ENCODE measurements at regions not wholly inside any gene's neighbourhood (a gene's known extent, or its start where the extent isn't known, plus 50 kb on each side); places are given as distances from the start of the nearest gene placed in this dataset.
"Not testable (repeated sequence)": the region's sequence is repeated elsewhere in the genome, so short reads cannot be mapped to it uniquely, and the experiment has no call there.

DNA sequence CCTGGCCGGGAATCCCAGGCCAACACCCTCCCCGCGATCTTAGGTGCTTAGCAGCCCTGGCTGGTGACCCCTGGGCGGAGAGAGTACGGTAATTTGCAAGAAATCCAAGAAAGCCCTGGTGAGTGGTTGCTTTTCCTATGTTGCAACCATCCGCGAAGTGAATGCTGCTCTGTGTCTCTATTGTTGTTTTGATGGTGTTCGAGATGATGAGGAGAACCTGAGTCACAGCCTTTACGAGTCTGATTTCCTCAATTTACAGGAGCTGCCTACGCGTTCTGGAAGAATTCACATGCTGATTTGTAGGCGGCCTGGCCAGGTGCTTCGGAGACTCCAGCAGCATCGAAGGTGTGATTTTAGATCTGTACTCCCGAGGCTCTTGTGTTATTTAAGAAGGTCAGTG, 63.3 kb downstream of the TMEM235 start:
- DNase-seq (ENCODE audit: low spot score) = peak; percentile 79
- peak overlapping the region; percentile 52 for H3K27ac ChIP-seq
- CTCF ChIA-PET = no interaction called here
- POLR2A ChIA-PET (ENCODE audit: low non-redundant PET) = no interaction called here
- TF ChIP-seq, protein P1, sequence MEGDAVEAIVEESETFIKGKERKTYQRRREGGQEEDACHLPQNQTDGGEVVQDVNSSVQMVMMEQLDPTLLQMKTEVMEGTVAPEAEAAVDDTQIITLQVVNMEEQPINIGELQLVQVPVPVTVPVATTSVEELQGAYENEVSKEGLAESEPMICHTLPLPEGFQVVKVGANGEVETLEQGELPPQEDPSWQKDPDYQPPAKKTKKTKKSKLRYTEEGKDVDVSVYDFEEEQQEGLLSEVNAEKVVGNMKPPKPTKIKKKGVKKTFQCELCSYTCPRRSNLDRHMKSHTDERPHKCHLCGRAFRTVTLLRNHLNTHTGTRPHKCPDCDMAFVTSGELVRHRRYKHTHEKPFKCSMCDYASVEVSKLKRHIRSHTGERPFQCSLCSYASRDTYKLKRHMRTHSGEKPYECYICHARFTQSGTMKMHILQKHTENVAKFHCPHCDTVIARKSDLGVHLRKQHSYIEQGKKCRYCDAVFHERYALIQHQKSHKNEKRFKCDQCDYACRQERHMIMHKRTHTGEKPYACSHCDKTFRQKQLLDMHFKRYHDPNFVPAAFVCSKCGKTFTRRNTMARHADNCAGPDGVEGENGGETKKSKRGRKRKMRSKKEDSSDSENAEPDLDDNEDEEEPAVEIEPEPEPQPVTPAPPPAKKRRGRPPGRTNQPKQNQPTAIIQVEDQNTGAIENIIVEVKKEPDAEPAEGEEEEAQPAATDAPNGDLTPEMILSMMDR (conservative IDR thresholded peaks at IDR 0.05; ENCODE audit: low read depth) = no peak

DNA sequence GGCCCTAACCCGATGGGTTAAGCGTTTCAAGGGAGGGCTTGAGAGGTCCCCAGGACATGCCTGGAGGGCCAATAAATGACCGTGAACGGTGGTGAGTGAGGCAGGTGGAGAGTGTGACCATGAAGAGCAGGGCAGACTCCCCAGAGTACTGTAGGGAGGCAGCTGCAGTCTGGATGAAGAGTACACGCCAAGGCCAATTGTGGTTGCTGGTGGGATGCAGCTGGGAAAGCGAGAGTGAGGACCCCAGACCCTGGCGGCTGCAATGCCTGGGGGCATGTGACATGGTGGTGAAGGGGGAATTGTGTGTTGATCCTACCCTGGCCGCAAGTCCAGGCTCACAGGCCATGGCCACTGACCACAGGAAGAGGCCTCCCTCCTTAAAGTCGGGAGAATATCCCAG, 62.9 kb downstream of the TMEM235 start:
- CTCF ChIA-PET = no interaction called here
- no peak for DNase-seq (ENCODE audit: low spot score)
- POLR2A ChIA-PET (ENCODE audit: low non-redundant PET) = no interaction called here
- H3K27ac ChIP-seq = peak overlapping the region; percentile 52
- TF ChIP-seq, protein P1 (conservative IDR thresholded peaks at IDR 0.05; ENCODE audit: low read depth) = no peak

DNA sequence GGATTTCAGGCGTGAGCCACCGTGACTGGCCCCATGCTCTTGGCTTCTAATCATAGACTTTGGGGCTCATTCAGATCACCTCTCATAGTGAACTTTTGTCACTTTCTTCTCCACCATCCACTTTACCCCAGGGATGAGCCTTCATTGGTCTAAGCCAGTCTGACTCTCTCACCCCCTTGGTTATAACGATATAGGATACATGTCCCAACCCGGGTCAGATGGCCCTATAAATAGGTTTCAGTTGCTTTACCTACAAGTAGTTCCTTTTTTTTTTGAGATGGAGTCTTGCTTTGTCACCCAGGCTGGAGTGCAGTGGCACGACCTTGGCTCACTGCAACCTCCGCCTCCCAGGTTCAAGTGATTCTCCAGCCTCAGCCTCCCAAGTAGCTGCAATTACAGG, 61.7 kb downstream of the TMEM235 start:
- CTCF ChIA-PET = interaction anchor here (0.6 kb wide), 1 partner anchor 232 kb away, joined by 3 read pairs; no protein-coding TSS in a partner anchor
- DNase-seq (ENCODE audit: low spot score); H3K27ac ChIP-seq; POLR2A ChIA-PET (ENCODE audit: low non-redundant PET): not testable (repeated sequence)

DNA sequence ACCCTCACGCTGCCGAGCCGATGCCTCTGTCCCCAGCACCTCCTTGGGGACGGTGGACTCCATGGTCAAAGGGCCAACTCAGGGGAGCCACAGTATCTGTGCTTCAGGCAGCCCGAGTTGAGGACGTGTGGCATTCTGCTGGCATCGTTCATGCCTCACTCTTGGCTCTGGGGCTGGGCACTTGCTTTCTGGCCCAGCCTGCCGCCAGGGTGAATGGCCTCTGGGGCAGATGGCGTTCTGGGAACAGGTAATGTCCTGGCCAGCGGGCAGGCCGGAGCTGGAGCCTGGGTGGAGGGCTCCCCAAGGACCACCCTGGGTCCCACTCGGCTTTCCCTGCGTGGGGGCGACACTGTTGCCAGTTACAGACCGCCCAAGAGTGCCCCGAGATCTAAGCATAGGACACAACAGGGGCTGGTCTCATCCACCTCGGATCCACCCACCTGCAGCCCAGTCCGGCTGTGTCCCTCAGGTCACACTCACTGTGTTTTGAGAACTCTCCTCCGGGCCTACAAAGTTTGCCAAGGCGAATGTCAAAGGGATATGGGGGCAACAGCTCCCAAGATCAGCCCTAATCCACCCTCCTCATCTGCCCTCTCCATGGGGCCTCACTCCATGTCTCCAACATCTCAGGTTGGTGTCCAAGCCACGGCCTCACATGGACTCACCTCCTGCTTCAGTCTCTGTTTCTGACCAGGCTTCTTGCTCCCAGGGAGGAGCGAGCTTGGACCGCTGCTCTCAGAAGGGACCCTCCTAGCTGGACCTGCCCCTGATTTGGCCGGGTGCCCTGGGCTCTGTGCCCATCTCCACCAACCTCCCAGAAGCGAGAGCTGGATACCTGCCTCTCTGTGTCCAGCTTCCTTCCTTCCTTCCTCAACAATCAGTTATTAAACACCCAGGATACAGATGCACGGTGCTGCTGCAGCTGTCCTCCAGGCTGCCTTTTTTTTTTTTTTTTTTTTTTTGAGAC, 60.8 kb downstream of the TMEM235 start:
- H3K27ac ChIP-seq = no peak overlapping the region
- TF ChIP-seq, protein P1 (conservative IDR thresholded peaks at IDR 0.05; ENCODE audit: low read depth) = no peak
- no peak for DNase-seq (ENCODE audit: low spot score)
- ChIA-PET CTCF (interaction anchor here (0.6 kb wide), 2 partner anchors 22 to 231 kb away, joined by 3 to 5 read pairs; no protein-coding TSS in a partner anchor), POLR2A (ENCODE audit: low non-redundant PET) (interaction anchor here (0.6 kb wide), 1 partner anchor 41 kb away, joined by 4 read pairs; no protein-coding TSS in a partner anchor)

DNA sequence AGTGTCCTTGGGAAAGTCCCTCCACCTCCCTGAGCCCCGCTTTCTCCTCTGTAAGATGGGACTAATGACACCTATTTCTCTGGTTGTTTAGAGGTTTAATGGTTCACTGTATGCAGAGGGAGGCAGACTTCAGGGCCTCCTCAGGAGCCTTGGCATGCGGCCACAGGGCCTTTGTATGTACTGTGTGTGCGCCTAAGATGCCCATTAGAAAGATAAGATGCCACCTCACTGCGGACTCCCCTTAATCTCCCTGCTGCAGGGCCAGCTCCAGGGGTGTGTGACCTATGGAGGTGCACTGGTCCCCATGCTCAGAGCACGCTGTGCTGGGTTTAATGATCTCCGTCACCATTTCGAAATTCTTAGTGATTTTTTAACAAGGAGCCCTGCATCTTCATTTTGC, 59.3 kb downstream of the TMEM235 start:
- no peak overlapping the region for H3K27ac ChIP-seq
- no peak for DNase-seq (ENCODE audit: low spot score)

More for the DNA sequence above, 59.3 kb downstream of the TMEM235 start:
- POLR2A ChIA-PET (ENCODE audit: low non-redundant PET) = no interaction called here
- CTCF ChIA-PET = interaction anchor here (0.6 to 1.9 kb wide), 3 partner anchors 51 to 87 kb away, joined by 3 to 5 read pairs (median 5); no protein-coding TSS in a partner anchor
- TF ChIP-seq, protein P1 (conservative IDR thresholded peaks at IDR 0.05; ENCODE audit: low read depth) = no peak

Data from RWPE1 (cell line).